HG03066 (cell line): ENCODE measurements at regions not wholly inside any gene's neighbourhood (a gene's known extent, or its start where the extent isn't known, plus 50 kb on each side); places are given as distances from the start of the nearest gene placed in this dataset.
A peak's percentile ranks its signal among the peaks of the same experiment; 100 is the strongest.

ENCODE experiments used
- ATAC-seq: cut with Tn5 transposase; IDR thresholded peaks from one replicate; pipeline ENCODE4 v1.9.1; 2021; ENCODE audit warnings: low read depth; ENCODE audit not compliant: unreplicated experiment

DNA sequence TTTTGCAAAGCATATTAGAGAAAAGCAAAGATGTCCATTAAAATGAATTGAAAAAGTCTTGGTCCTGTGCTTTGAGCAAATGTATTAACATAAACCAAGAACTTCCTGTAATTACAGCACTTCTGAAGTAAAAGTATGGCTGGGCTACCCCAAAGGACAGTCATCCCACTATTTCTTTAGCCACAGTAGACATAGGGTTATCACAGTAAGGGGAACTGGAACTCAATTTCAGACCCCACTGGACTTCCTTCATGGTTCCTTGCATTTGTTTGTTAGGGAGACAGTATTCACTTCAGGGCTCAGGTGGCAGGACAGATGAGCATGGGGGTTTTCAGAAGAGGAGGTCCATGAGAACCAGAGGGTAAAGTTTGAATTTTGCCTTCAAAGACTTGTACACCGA, 203.1 kb upstream of the PDE1C start:
- ATAC-seq: no peak

- ATAC-seq: no peak
Measured at GRCh38 chr7:32266932-32267475, 196.8 kb upstream of the PDE1C start.

DNA sequence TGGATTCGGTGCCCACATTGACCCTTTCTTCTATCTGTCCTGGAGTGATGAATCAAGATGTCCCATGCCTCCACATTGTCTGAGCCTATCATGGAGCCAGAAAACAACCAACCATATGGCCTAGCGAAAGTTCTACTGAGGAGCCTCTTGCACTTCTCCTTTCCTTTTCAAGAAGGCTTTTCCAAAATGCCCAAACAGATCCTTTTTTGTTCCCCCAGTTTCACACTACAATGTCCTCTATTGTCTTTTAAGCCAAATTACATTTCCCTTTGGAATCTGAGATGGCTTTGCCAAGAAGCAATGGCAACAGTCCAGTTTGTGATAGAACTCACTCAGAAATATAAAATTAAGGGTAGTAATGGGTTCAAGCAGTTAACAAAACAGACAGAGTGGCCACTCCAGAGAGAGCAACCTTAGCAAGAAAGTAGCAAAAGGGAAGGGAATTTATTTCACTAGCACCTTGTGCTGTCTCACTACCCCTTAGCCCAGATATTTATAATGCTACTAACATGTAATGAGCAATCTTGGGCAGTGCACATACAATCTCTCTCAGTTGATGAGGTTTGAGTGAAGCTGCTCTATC, 194.6 kb upstream of the PDE1C start:
- ATAC-seq: no peak

DNA sequence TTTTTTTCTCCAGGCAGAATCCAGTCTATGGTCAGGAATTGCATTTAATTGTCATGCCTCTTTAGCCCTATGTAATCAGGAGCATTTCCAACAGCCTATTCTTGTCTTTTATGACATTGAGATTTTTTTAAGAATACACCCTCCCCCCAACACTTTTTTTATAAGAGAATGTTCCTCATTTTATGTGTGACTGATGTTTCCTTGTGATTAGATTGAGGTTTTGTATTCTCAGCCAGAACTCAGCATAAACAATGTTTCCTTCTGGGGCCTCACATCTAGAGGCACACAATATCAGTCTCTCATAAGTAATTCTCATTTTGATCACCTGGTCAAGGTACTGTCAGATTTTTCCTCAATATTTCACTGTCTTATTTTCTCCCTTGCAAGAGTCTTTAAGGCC, 193.4 kb upstream of the PDE1C start:
- no peak for ATAC-seq

DNA sequence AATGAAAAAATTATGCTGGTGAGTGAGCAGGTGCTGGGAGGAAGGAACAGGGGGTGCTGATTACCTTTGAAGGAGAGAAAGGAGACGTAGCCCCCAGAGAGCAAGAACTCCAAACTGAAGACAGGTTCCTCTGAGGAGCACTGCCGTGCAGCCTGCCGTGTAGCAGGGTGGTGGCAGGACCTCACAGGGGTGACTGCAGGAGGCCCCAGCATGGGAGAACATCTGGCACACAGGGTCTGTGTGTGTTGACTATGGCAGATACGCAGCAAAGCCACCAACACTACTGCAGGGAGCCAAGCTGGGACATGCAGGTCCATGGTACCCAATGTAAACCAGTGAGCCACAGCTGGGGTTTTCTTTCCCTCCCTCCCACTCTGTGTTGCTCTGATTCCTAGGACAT, 192.1 kb upstream of the PDE1C start:
- ATAC-seq: no peak

GRCh38 chr7:32259931-32260596, 189.9 kb upstream of the PDE1C start:
- peak; percentile 93 for ATAC-seq

DNA sequence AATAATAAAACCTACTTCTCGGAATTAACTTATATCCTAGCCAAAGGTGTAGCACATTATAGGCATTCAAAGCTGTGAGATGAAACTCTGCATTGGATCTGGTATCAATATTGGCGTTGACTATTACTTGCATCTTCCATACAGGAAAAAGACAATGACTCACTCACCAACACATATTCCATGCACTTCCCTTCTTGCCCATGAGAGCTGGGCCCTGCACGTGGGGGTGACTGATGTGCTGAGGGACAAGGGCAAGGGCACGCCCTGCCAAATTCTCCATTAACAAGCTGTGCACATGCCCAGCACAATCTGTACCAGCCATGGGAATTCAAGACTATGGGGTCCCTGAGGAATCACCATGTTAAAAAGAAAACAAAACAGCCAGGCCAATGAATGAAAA, 188.1 kb upstream of the PDE1C start:
- no peak for ATAC-seq

GRCh38 chr7:32257621-32258020, 187.4 kb upstream of the PDE1C start:
- ATAC-seq: no peak

GRCh38 chr7:32256811-32257210, 186.6 kb upstream of the PDE1C start:
- ATAC-seq: no peak

GRCh38 chr7:32256376-32256775, 186.2 kb upstream of the PDE1C start:
- ATAC-seq: no peak

DNA sequence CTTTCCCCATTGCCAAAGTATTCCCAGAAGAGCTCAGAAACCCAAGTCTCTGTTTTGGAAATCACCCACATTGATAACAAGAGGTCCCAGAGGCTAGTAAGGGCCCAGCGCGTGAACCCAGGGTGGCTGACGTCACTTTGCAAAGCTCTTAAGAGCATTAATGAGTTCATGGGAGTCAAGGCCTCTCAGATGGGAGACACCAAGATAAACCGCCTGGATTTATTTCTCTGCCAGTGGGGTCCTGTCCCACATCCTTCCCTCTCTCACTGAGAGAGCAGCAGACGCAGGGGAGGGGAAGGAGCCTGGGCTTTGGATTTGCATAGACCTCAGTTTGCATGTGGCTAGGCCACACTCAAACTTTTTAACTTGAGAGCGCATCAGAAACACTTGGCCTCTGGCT, 184.8 kb upstream of the PDE1C start:
- no peak for ATAC-seq

DNA sequence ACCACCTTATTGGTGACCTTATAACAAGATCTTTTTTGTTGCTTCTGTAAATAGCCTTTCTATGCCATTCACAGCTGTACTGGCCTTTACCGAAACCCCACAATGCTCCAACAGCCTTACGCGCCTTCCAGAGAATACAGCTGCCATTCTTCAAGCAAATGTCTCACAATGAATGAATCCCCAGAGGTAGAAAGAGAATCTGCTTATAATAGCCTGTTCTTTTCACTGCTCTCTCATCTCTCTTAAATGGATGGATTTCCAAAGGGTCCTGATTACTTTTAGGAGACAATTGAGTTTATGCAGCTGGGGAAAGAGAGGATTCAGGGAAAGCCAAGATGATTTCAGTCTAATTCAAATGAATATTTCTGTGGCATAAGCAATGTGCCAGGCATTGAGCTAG, 183.1 kb upstream of the PDE1C start:
- no peak for ATAC-seq

- ATAC-seq: no peak
Measured at GRCh38 chr7:32251659-32252058, 181.5 kb upstream of the PDE1C start.

GRCh38 chr7:32250471-32251260, 180.5 kb upstream of the PDE1C start:
- ATAC-seq: no peak

- ATAC-seq: no peak
Measured at GRCh38 chr7:32250003-32250402, 179.8 kb upstream of the PDE1C start.

DNA sequence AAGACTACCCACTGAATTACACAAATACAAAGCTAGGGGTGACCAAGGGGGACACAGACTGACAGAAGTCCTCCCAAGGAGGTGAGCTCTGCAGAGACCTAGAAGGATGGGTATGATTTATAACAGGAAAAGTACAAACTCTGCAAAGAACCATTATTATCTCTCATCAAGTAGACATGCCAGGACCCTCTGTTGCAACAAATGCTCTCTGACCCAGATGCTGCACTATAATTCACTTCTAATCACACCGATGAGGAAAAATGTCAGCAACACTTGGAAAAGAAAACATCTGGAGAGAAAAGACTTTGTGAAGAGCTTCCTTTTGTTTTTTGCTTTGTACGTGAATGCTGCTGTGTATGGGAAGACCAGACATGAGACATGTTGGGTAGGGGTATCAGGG, 178.3 kb upstream of the PDE1C start:
- no peak for ATAC-seq

DNA sequence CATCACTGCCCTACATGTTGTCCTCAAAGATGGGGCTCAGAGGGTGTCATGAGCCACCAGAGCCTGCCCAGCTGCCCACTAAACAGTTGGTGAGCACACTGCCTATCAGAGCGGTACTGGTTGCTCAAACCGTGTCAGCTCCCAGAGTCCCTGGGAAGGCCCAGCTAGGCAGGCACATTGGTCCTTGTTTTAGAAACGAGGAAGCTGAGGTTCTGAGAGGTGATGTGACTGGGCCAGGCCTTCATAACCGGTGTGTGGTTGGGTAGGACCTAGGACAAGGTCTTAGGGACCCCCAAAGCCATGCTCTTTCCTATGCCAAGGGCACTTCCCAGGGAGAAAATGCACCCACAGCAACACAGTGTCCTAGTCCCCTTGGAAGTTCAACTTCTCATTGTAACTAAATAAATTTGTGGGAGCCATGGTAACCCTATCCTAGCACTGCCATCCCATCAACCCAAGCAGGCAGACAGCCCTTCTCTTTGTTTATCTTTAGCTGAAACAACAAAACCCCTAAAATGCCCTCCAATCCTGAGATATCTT, 174.7 kb upstream of the PDE1C start:
- ATAC-seq: no peak

GRCh38 chr7:32243687-32244290, 173.6 kb upstream of the PDE1C start:
- no peak for ATAC-seq

- no peak for ATAC-seq
Measured at GRCh38 chr7:32242436-32242835, 172.2 kb upstream of the PDE1C start.

DNA sequence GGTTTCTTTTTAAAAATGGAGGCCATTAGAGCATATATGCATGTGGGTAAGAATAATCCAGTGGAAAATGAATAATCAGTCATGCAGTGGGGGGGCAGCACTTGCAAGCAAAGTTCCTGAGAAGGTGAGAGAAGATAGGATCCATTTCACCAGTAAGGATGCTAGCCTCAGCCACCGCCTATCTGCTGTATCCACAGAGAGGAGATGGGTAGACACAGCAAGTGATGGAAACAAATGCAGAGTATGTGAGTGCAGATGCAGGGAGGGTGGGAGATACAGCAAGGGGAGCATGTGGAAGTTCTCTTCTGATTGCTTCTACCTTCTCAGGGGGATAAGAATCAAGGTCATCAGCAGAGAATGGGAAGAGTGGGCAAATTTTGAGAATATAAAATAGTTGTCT, 171.4 kb upstream of the PDE1C start:
- ATAC-seq: no peak

DNA sequence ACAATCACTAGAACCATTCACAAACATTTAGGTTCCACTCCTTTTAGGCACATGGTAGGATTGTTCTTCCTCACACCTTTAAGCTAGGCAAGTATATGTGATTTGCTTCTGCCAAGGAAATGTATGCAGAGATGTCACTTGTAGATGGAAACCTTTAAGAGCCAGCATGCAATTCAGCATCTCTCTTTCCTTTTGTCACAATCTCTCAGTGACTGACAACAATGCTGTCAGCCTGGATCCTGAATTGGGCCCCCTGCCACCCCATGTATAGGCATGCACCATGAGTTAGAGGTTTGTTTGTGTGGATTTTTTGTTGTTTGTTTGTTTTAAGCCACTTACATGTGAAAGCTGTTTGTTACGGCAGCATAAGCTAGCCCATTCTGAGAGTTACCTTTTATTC, 169.6 kb upstream of the PDE1C start:
- ATAC-seq: no peak
